MCF 10A (cell line): ENCODE measurements at regions not wholly inside any gene's neighbourhood (a gene's known extent, or its start where the extent isn't known, plus 50 kb on each side); places are given as distances from the start of the nearest gene placed in this dataset.

Source experiments
- BruUV-seq: library from RNA; stranded (reverse); fragments of 400-500 nt; replicated peaks from 2 replicates; lab custom pipeline; 2021; lab: Mats Ljungman, UMichigan
- CTCF ChIA-PET: fragments of 300-600 bp; sonication (Branson Sonifier 250); formaldehyde crosslinking; extraction: SDS; loops from one replicate; lab custom pipeline; 2021; ENCODE audit warnings: antibody characterized with exemption, inconsistent platforms; lab: Yijun Ruan, JAX
- POLR2A ChIA-PET: fragments of 300-600, 350-650 bp; sonication (Branson Sonifier 250); formaldehyde crosslinking; extraction: SDS; loops from one replicate; lab custom pipeline; 2020; ENCODE audit warnings: antibody characterized with exemption, inconsistent platforms; lab: Yijun Ruan, JAX
- DNase-seq: peaks from one replicate; pipeline ENCODE4 v3.0.0-alpha.2; 2018; ENCODE audit not compliant: unreplicated experiment
- H3K27ac Mint-ChIP-seq: one replicate; pipeline ENCODE4 v1.8.0; 2022; ENCODE audit warnings: mild to moderate bottlenecking, low read depth, mixed read lengths; ENCODE audit not compliant: unreplicated experiment
- H3K27me3 Mint-ChIP-seq: one replicate; pipeline ENCODE4 v1.8.0; 2022; ENCODE audit warnings: mixed read lengths; ENCODE audit not compliant: insufficient read depth, unreplicated experiment
- H3K36me3 Mint-ChIP-seq: one replicate; pipeline ENCODE4 v1.8.0; 2022; ENCODE audit warnings: mild to moderate bottlenecking, moderate library complexity, mixed read lengths; ENCODE audit not compliant: insufficient read depth, unreplicated experiment
- H3K4me1 Mint-ChIP-seq: one replicate; pipeline ENCODE4 v1.8.0; 2022; ENCODE audit warnings: mixed read lengths; ENCODE audit not compliant: insufficient read depth, unreplicated experiment
- H3K4me3 Mint-ChIP-seq: one replicate; pipeline ENCODE4 v1.8.0; 2022; ENCODE audit warnings: mild to moderate bottlenecking, moderate library complexity, mixed read lengths; ENCODE audit not compliant: unreplicated experiment
- H3K9me3 Mint-ChIP-seq: one replicate; pipeline ENCODE4 v1.8.0; 2022; ENCODE audit warnings: mixed read lengths; ENCODE audit not compliant: unreplicated experiment
- intact Hi-C: fragments of 100-400 bp; cut with micrococcal nuclease; formaldehyde crosslinking; loops from 2 replicates; pipeline ENCODE4 v1.14.1; 2022
- TF ChIP-seq, protein P1 (sequence below): fragments of 200-600 bp; IDR thresholded peaks from one replicate; pipeline ENCODE4 v1.8.0; 2022; ENCODE audit warnings: antibody characterized with exemption, mild to moderate bottlenecking; ENCODE audit not compliant: unreplicated experiment

DNA sequence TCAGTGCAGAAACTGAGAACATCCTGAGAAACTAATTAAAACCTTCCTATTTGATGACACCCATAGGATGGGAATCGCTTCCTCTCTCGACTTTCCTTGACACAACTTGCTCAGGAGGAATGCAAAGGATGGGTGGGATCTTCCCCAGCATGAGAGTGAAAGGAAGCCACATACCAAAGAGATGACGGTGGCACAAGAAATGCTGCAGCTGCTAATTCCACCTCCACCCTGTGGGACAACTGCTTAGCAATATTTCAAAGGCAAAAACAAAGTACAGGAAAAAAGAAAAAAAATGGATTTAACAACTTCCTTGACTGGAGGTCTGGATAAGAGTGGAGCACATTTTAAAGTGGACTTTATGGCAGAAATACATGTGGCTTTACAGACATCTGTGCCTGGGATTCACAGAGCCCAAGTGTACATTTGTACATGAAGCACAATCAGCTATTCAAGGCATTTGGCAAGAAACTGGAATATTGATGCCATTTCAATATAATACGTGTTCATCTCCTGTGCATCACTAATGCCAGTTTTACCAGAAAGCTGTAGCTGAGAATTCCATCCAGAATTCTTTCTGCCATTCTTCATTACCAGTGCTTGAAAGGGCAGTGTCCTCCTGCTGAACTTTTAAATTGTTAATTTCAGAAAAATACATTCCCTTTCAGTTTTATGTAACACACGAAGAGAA lies 359.2 kb upstream of the ACTBL2 start:
- TF ChIP-seq, protein P1, sequence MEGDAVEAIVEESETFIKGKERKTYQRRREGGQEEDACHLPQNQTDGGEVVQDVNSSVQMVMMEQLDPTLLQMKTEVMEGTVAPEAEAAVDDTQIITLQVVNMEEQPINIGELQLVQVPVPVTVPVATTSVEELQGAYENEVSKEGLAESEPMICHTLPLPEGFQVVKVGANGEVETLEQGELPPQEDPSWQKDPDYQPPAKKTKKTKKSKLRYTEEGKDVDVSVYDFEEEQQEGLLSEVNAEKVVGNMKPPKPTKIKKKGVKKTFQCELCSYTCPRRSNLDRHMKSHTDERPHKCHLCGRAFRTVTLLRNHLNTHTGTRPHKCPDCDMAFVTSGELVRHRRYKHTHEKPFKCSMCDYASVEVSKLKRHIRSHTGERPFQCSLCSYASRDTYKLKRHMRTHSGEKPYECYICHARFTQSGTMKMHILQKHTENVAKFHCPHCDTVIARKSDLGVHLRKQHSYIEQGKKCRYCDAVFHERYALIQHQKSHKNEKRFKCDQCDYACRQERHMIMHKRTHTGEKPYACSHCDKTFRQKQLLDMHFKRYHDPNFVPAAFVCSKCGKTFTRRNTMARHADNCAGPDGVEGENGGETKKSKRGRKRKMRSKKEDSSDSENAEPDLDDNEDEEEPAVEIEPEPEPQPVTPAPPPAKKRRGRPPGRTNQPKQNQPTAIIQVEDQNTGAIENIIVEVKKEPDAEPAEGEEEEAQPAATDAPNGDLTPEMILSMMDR = no peak
- no TSS peak for BruUV-seq
- Mint-ChIP-seq H3K9me3 (peaks cover 9% of the 10 kb centered on the region), H3K27me3 (no peaks in the 10 kb centered on the region), H3K4me3 (peak overlapping the region; percentile 51), H3K36me3 (no peaks in the 10 kb centered on the region), H3K27ac (peak overlapping the region; percentile 47), H3K4me1 (peaks cover 61% of the 10 kb centered on the region)
- DNase-seq = peak; percentile 82
- ChIA-PET POLR2A (interaction anchor here (0.6 to 1.9 kb wide), 12 partner anchors 9 to 618 kb away, joined by 3 to 8 read pairs (median 4); partner anchors contain the start of gene PLK2), CTCF (interaction anchor here (0.5 to 1.3 kb wide), 5 partner anchors 15 to 192 kb away, joined by 3 to 6 read pairs (median 4); no protein-coding TSS in a partner anchor)
- intact Hi-C loops = loop anchor here (1.0 kb wide), 1 partner anchor 46 kb away; no protein-coding TSS in a partner anchor

DNA sequence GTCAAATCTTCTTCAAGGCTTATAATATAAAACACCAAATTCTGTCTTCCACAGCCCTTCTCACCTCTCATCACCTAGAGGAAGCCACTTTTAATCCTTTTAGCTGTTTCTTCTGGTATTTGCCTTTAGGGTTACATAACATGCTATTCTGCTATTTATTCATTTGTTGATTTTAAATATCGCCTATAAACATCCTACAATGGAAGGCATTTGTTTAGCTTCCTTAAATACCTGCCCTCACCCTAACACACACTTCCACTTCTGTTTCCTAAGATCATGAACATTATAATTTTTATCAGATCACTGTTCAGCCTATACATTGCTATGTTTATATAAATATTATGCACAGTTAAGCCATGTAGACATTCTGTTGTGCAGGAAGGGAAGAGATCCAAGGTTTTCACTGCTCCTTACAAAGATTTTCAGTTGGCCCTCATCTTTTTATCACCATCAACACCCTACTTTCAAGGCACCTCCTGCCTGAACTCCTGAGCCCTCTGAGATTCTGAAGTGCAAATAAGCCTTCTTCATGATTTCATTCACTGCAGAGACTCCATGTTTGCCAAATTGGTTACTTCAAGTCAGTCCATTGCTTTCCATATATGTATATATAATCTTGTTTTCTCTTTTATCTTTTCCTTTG lies 356.9 kb upstream of the ACTBL2 start:
- BruUV-seq = no TSS peak
- POLR2A ChIA-PET = interaction anchor here (0.6 to 5.7 kb wide), 10 partner anchors 11 to 638 kb away, joined by 3 to 51 read pairs (median 4); partner anchors contain the start of gene PLK2
- TF ChIP-seq, protein P1 = no peak
- Mint-ChIP-seq H3K36me3 (peaks cover 5% of the 10 kb centered on the region), H3K27ac (peak overlapping the region; percentile 47), H3K9me3 (no peaks in the 10 kb centered on the region), H3K4me1 (peaks cover 66% of the 10 kb centered on the region), H3K27me3 (no peaks in the 10 kb centered on the region), H3K4me3 (no peak overlapping the region)
- no peak for DNase-seq
- intact Hi-C loops = no loop called here
- CTCF ChIA-PET = interaction anchor here (0.5 to 1.7 kb wide), 4 partner anchors 48 to 621 kb away, joined by 3 to 6 read pairs (median 4); no protein-coding TSS in a partner anchor

DNA sequence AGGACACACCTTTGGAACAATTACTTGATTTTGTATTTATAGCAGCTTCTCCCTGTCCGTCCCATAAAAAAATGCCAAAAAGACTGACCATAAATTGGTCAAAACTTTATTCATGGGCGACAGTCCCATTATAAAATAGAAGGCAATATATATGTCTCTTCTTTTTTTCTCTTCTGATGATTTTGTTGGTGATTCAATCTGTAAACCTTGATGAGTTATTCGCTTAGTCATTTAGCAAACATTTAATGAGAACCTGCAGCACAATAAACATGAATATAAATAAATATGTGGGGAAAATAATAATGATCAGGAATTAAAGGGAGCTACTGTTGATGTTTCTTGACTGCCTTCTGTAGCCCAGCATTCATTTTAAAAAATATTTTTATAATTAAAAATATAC lies 356.4 kb upstream of the ACTBL2 start:
- intact Hi-C loops = no loop called here
- no TSS peak for BruUV-seq
- ChIA-PET POLR2A (interaction anchor here (0.6 to 5.7 kb wide), 10 partner anchors 12 to 637 kb away, joined by 3 to 51 read pairs (median 5); partner anchors contain the start of gene PLK2), CTCF (interaction anchor here (1.1 to 1.7 kb wide), 2 partner anchors 49 to 340 kb away, joined by 5 to 6 read pairs; no protein-coding TSS in a partner anchor)
- Mint-ChIP-seq H3K27ac (peak overlapping the region; percentile 47), H3K4me1 (peaks cover 69% of the 10 kb centered on the region), H3K27me3 (no peaks in the 10 kb centered on the region), H3K9me3 (no peaks in the 10 kb centered on the region), H3K36me3 (peaks cover 5% of the 10 kb centered on the region), H3K4me3 (no peak overlapping the region)
- no peak for DNase-seq
- TF ChIP-seq, protein P1 = no peak

DNA sequence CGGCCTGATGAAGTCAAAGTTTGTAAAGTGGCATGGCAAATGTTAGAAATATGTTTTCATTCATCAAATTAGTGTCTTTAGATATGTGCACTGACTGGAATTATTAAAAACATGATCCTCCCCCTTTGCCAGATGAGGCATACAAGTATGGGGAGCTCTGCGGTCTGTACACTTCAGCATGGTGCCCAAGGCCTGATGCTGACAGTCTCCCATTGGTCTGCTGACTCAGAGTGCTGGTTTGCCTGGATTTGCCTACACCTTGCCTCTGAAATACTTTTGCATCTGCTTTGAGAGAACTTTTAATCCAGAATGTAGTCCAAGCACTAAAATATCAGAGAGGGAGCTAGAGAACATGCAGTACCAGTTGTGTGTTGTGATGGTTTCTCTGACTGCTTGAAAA lies 354.3 kb upstream of the ACTBL2 start:
- Mint-ChIP-seq H3K4me1 (peaks cover 55% of the 10 kb centered on the region), H3K9me3 (no peaks in the 10 kb centered on the region), H3K27ac (peak overlapping the region; percentile 47), H3K36me3 (peaks cover 5% of the 10 kb centered on the region), H3K4me3 (no peak overlapping the region), H3K27me3 (no peaks in the 10 kb centered on the region)
- DNase-seq = no peak
- no TSS peak for BruUV-seq
- intact Hi-C loops = loop anchor here (1.0 kb wide), 1 partner anchor 21 kb away; no protein-coding TSS in a partner anchor
- TF ChIP-seq, protein P1 = no peak
- POLR2A ChIA-PET = interaction anchor here (0.6 to 5.7 kb wide), 12 partner anchors 9 to 927 kb away, joined by 3 to 51 read pairs (median 6); partner anchors contain the start of gene PLK2
- CTCF ChIA-PET = interaction anchor here (0.6 to 2.4 kb wide), 5 partner anchors 11 to 1917 kb away, joined by 3 to 20 read pairs (median 3); partner anchors contain the start of gene PLK2
